ENCODE measurements at regions not wholly inside any gene's neighbourhood (a gene's known extent, or its start where the extent isn't known, plus 50 kb on each side); places are given as distances from the start of the nearest gene placed in this dataset.

GRCh38 chr3:10682692-10683091, 133.3 kb upstream of the SLC6A11 start:
- no peak for TF ChIP-seq CTCF (IDR thresholded peaks at IDR 0.05)
- no peak for TF ChIP-seq POLR2A (IDR thresholded peaks at IDR 0.05)
- intact Hi-C loops (cut with DNase I; ENCODE audit: low total_unique reads), result no loop called here

GRCh38 chr3:10683106-10683505, 132.9 kb upstream of the SLC6A11 start:
- Histone ChIP-seq H3K36me3 (no peaks in the 10 kb centered on the region), H3K4me1 (no peaks in the 10 kb centered on the region), H3K9me3 (no peaks in the 10 kb centered on the region), H3K4me3 (no peak overlapping the region), H3K27me3 (no peaks in the 10 kb centered on the region), H3K27ac (no peak overlapping the region)
- TF ChIP-seq POLR2A (IDR thresholded peaks at IDR 0.05) (no peak), CTCF (IDR thresholded peaks at IDR 0.05) (no peak)
- no peak for DNase-seq
- intact Hi-C loops (cut with DNase I; ENCODE audit: low total_unique reads), result no loop called here

More at GRCh38 chr3:10682692-10683091, 133.3 kb upstream of the SLC6A11 start:
- no peak overlapping the region for H3K27ac ChIP-seq
- H3K36me3 ChIP-seq, result no peaks in the 10 kb centered on the region
- DNase-seq, result no peak
- H3K9me3 ChIP-seq, result no peaks in the 10 kb centered on the region
- H3K4me3 ChIP-seq, result no peak overlapping the region
- H3K4me1 ChIP-seq, result no peaks in the 10 kb centered on the region
- no peaks in the 10 kb centered on the region for H3K27me3 ChIP-seq

- TF ChIP-seq CTCF (IDR thresholded peaks at IDR 0.05), result no peak
- no peak for TF ChIP-seq POLR2A (IDR thresholded peaks at IDR 0.05)
- no peak overlapping the region for H3K4me3 ChIP-seq
- H3K27ac ChIP-seq, result no peak overlapping the region
- H3K36me3 ChIP-seq, result no peaks in the 10 kb centered on the region
- H3K27me3 ChIP-seq, result no peaks in the 10 kb centered on the region
- H3K4me1 ChIP-seq, result no peaks in the 10 kb centered on the region
- no peak for DNase-seq
- intact Hi-C loops (cut with DNase I; ENCODE audit: low total_unique reads), result no loop called here
- no peaks in the 10 kb centered on the region for H3K9me3 ChIP-seq
Observed at GRCh38 chr3:10688126-10688525, 127.9 kb upstream of the SLC6A11 start.

DNA sequence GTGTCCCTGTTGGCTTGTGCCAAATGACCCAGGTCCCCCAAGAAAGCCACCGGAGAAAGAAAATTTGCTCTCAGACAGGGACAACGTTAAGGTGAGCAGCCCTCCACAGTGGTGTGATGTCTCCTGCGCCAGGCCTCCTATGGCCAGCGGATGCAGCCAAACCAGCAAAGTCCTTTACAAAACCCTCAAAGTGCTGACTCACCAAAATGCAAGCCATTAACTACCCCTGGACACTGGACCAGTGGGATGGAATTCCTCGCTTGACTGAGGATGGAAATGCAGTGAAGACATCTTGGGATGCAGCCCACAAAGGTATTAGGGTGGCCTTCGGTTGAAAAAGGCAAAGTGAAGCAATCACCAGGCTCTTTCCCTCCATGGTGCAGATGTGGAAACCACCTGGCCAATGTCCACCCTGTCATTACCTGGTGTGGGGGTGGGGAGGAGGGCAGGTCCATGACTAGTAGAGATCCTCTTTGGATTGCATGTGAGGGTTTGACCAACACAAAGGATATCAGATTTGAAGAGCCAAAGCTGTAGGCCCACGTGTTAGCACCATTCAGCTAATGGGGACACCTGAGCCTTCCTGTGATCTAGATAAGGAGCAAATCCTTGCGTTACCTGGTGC, 127.4 kb upstream of the SLC6A11 start:
- Histone ChIP-seq H3K4me1 (no peaks in the 10 kb centered on the region), H3K36me3 (no peaks in the 10 kb centered on the region), H3K4me3 (no peak overlapping the region), H3K27me3 (no peaks in the 10 kb centered on the region), H3K9me3 (no peaks in the 10 kb centered on the region), H3K27ac (no peak overlapping the region)
- DNase-seq, result no peak
- intact Hi-C loops (cut with DNase I; ENCODE audit: low total_unique reads), result no loop called here
- TF ChIP-seq POLR2A (IDR thresholded peaks at IDR 0.05), result no peak
- TF ChIP-seq CTCF (IDR thresholded peaks at IDR 0.05), result no peak

GRCh38 chr3:10692039-10692622, 123.9 kb upstream of the SLC6A11 start:
- Histone ChIP-seq H3K4me3 (no peak overlapping the region), H3K9me3 (no peaks in the 10 kb centered on the region), H3K27ac (no peak overlapping the region), H3K4me1 (no peaks in the 10 kb centered on the region), H3K36me3 (no peaks in the 10 kb centered on the region), H3K27me3 (no peaks in the 10 kb centered on the region)
- intact Hi-C loops (cut with DNase I; ENCODE audit: low total_unique reads), result no loop called here
- DNase-seq, result no peak
- TF ChIP-seq POLR2A (IDR thresholded peaks at IDR 0.05) (no peak), CTCF (IDR thresholded peaks at IDR 0.05) (no peak)
